ENCODE measurements at regions not wholly inside any gene's neighbourhood (a gene's known extent, or its start where the extent isn't known, plus 50 kb on each side); places are given as distances from the start of the nearest gene placed in this dataset.
"Not testable (repeated sequence)": the region's sequence is repeated elsewhere in the genome, so short reads cannot be mapped to it uniquely, and the experiment has no call there.

DNA sequence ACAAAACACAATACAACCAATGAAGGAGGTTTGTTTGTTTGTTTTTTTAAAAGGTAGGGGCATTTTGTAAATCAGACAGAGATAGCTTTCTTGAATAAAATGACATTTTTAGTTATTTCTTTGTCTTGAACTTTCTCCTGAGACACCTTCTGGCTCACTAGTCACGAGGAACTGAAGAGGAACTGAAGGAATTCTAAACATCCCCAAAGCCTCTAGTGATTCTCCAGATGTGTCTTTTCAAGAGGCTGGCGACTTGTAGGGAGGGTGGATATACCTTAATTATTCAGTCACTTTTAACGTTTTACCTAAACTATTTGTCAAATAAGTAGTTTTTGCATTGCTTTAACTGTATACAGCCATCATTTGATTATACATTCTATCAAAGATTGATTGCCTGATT lies 211.2 kb upstream of the LRIG3 start:
- FAIRE-seq, result no peak

DNA sequence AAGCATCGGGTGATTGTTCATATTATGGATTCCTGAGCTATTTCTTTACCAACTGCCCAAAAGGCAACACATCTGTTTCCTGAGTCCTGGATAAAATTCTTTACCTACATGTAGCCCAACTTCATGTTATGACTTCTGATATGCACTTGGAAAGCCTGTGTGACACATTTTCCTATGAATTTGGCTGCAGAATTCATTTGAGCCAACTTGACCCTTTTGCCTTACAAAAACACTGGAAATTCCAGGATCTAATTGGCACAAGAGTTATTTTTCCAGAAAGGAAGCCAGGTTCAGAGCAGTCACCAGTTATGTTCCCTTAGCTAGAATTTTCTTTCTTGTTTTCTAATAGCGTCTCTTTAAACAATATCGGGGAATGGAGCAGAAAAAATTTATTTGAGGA lies 202.5 kb upstream of the LRIG3 start:
- FAIRE-seq, result no peak

DNA sequence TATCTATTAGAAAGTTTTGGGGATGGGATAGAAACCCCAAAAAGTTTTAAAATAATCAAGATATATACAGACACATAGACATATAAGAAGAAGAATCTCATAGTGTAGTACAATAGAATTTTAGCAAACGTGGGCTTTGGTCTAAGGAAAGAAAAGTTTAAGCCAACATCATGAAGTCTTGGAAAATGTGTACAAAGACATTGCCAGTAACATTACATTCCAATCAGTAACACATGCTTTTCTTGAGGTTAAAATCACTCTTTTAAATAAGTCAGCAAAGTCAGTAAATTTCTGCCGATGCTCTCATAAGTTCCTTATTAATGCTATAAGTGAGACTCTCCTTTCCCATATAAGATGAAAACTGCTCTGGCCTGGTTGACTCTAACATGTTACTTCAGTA lies 201.1 kb upstream of the LRIG3 start:
- no peak for FAIRE-seq

DNA sequence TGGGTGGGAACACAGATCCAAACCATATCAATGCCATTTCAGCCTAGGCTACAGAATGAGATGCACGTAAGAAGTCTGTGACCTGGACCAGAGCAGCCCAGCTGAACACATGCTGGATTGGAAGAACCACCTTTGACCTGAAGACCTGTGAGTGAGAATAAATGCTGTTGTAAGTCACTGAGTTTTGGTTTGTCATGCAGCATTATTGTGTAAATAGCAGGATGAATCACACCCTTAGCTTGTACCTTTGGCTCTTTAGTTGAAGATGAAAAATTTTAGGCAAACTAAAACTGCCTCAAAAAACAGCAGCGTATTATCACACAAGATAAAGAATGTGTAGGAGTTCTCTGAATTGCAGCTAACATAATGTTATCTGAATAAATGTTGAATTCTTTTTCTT lies 199.4 kb upstream of the LRIG3 start:
- no peak for FAIRE-seq

DNA sequence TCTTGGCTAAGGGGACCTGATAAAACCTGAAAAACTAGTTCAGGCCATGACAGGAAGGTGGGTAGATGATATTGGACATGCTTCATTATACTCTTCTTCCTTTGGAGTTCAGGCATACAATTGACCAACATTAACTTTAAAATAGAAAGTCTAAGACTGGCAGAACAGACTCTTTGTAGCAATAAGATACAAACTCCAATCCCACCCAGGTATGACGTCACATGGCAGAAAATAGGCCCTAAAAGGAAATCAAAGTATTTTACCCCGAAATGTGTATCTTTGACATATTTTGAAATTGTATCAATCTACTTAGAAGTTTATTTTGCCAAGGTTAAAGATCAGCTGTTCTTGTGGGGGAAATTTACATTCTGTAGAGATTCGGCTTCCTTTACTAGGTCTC lies 198.1 kb upstream of the LRIG3 start:
- FAIRE-seq, result no peak

DNA sequence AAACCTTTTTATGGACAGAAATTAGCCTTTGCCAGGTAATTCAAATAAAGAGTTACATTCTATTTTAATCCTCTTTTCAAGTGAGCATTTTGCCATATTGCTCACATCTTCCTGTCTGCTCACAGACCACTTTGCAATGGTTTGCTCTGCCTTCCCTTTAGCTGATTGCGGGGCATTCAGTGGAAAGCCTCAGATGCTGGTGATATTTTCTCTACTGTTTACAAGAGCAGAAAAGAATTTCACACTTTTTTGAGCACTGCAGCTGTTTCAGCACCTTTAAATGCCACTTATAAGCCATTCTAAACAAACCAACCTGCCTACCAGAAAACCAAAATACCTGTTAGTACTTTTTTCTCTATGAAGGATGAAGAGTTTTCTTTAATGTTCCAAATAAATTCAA lies 195.7 kb upstream of the LRIG3 start:
- FAIRE-seq, result no peak

DNA sequence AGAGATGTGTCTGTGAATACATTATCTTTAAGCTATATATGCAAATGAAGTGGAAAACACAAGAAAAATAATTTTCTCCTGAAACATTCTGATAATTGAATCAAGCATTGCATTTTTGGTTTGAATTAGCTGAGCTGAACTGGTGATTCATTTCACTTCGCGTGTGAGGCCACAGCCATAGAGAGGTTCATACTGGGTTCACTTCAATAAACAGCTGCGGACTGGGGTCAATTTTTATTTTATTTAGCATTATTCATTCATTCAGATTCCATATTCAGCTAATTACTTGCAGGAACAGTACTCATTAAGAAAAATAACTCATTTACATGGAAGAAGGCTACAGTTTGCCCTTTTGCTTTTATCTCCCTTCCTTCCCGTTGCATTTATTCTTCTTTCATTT lies 195.2 kb upstream of the LRIG3 start:
- no peak for FAIRE-seq

DNA sequence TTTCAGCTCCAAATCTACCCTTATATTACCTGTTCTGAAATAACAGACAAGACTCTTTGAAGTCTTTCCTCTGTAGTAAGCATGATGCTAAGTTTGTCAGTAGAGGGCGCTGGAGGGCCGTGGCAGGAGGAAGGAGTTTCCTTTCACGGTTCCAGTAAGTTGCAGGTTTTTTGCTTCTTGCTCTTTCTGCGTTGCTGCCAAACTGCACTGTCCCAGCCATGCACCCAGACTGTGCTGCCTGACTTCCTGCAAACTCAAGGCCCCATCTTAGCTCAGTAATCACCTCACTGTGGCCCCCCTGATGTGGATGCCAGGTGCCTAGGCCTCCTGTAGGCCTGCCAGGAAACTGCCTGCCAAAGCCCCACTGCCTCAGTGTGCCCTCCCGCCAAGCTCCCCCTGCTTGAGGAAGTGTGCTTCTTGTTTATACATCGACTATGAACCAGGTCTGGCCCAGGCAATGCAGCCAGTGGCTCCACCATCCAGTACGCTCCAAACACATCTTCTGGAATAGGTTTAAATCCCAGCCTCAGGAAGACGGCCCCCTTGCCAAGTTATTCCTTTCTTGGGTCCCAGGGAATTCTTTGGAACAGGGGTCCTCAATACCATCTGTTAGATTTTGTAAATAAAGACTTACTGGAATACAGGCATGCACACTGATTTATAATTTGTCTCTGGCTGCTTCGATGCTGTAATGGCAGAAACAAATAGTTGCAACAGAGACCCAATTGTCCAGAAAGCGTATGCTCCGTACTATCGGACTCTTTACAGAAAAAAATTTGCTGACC lies 193.7 kb upstream of the LRIG3 start:
- FAIRE-seq, result no peak

DNA sequence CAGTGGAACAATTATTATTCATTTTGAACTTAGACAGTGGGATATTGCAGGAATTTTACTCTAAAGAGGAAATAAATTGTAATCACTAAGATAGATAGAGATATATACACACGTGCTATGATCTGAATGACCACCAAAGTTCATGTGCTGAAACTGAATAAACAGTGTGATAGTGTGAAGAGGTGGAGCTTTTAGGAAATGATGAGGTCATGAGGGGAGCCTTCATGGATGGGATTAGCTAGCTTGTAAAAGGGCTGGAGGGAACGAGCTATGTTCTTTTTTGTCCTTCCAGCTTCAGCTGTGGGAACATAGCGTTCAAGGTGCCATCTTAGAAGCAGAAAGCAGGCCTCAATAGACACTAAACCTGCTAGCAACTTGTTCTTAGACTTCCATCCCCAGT lies 191.5 kb upstream of the LRIG3 start:
- FAIRE-seq, result no peak

DNA sequence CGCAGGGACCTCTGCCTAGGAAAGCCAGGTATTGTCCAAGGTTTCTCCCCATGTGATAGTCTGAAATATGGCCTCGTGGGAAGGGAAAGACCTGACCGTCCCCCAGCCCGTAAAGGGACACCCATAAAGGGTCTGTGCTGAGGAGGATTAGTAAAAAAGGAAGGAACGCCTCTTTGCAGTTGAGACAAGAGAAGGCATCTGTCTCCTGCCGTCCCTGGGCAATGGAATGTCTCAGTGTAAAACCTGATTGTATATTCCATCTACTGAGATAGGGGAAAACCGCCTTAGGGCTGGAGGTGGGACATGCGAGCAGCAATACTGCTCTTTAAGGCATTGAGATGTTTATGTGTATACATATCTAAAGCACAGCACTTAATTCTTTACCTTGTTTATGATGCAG lies 188.2 kb upstream of the LRIG3 start:
- FAIRE-seq, result not testable (repeated sequence)

DNA sequence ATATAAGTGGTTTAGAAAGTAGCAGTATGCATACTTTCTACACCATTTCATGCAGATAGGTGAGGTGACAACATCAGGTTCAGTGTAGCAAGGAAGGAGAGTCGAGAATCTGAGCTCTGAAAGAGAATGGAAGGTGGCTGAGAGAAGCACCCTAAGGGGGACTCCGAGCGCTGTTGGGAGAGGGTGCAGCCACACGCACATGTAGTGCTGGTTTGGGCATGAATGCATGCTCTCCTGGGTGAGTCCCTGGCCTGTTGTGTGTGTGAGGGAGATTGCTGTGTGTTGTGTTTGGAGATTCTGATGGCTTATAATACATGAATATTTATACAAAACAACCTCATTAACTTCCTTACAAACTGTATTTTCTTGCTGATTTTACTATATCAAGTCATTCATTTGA lies 180.3 kb upstream of the LRIG3 start:
- no peak for FAIRE-seq

DNA sequence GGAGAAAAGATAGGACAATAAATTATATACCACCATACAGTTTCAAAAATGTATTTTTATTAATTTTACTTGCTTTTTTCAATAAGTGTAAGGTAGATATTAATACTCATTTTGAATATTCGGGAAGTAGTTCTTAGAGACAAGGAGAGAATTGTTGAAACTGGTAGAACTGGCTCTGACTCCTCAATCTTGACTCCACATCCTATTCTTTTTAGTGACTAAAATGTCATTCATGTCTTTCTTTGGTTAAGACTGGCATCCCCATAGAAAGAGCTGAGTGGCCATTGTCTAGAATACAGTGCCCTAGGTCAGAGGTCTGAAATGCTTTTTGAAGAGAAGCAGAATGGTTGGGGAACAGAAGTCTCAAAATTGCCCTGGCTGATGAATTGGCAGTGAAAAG lies 177.6 kb upstream of the LRIG3 start:
- no peak for FAIRE-seq

DNA sequence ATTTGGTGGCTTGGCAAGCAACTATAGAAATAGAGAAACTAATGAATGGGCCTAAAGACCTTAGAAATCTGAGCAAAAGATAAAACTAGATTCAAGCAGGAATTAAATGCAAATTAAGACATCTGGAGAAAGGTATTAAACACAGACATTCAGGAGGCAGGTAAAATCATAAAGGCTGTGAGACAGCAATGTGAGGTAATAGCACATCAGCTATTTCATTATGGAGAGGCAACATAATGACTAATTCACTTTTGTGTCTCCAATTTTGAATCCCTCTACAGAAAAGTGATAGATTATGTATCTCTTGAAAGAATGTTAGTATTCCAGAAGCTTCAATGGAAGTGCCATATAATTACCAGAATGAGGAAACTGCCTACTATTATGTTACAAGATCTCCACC lies 175.9 kb upstream of the LRIG3 start:
- FAIRE-seq, result no peak

DNA sequence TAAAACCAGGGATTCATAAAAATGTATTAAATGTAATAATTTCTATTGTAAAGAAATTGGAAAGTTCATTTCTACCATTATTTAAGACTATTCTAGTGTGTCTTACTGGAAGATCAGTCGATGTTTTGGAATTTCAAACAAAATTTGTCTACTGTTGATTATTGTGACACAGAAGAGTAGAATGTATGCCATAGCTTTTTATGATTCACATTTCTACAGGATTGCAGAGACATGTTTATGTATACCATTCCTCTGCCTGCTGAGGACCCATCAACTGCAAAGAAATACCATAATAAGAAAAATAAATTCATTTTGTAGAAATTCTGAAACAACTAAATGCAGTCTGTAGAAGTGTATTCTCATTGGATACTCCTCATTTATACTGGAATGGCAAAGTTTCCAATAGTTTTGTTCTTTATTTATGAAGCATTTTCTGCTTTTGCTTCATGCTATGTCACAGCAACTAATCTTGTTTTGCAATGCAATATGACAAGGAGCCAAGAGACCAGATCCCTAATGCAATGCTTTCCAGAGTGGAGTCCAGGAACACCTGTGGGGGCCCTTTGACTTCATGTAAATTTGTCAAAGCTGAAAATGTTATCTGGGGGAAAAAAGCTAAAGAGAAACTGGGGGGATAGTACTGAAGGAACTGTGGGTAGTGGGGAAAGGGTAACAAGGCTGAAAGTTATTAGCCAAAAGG lies 172.9 kb upstream of the LRIG3 start:
- no peak for FAIRE-seq

DNA sequence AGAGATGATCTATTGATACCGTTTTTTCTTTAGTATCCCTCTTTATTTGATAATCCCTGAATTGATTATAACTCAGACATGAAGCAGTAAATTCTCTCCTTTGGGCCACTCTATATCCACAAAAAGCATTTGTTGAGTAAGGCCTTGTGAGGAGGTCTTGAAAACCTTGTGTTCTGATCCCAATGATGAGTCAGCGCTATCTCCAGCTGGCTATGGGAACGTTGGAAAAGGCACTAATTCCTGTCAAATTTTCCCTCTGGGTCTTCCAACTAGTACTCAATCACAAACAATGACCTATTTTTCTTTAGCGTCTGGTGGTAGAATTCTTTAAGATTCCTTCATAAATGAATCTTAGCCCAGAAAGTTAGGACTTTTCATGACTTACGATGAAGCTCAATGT lies 168.4 kb upstream of the LRIG3 start:
- no peak for FAIRE-seq

DNA sequence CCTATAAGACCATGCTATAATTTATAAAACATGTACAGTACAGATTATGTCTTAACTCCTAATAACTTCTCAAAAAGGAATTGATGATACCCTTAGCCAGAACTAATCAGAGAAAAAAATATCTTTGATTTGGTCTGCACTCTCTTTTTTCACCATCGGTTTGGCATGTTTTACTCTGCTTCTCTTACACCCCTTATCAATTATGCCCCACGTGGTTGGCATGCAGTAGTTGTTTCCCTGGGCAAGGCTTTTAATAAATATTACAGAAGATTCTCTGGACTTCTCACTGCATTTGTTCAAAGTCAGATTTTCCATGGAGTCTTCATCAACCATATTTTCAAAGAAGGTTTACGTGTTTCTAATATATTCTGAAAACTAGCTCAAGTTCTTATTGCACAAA lies 167.4 kb upstream of the LRIG3 start:
- FAIRE-seq, result no peak

DNA sequence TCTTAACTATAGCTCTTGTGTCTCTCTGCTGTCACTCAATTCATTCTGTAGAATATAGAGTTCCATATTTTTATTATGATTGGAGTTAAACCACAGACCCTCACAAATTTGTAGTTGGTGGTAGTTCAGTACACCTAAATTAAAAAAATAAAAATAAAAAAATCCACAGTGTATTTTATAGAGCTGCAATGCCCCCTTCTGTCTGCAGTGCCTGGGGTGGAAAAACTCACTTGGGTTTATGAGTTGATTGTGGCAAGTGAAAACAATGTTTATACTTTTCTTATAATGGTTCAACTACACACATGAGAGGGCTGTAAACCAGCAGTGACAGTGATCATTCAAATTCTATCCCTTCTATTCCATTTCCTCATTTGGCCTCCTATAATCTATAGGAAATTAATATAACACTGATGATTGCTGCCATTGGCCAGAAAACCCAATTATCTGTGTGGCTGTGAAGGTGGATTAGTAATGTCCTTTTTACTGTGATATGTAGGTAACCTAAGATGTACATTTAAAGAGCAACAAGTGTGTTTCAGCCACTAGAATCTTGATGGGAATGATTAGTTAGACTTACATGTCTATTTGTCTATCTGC lies 166.9 kb upstream of the LRIG3 start:
- FAIRE-seq, result no peak

DNA sequence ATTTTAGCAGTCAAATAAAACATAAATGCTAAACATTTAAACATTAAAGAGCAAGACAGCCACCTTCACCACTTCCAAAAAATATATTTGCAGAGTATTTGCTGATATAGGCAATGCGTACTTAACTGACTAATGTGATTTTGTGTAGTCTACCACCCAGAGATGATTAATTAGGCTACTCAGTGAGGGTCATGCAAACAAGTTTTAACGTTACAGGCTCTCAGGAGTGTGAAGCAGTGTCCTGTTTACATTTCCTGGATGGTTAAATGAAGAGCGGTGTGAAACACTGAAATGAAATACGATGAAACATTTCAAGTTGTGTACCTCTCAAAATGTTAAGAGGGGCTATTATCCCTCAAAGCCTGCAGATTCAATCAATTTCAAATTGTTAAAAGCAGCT lies 165.8 kb upstream of the LRIG3 start:
- no peak for FAIRE-seq

DNA sequence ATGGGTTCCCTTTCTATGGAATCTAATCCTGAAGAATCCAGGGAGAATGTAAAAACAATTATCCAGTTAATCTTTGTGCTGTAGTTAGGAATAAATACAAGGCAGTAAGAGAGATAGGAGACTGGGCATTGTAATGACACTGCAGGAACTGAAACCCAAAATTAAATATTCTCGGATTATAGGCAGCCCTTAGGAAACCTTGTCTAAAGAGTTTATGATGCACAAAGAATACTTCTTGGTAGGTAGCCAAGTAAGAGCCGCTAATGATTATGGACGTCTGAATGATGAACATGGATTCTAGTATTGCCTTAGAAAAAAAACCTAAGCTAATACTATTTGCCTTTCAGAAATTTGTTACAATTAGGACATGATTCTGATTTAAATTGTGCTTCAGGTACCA lies 165.4 kb upstream of the LRIG3 start:
- FAIRE-seq, result no peak

DNA sequence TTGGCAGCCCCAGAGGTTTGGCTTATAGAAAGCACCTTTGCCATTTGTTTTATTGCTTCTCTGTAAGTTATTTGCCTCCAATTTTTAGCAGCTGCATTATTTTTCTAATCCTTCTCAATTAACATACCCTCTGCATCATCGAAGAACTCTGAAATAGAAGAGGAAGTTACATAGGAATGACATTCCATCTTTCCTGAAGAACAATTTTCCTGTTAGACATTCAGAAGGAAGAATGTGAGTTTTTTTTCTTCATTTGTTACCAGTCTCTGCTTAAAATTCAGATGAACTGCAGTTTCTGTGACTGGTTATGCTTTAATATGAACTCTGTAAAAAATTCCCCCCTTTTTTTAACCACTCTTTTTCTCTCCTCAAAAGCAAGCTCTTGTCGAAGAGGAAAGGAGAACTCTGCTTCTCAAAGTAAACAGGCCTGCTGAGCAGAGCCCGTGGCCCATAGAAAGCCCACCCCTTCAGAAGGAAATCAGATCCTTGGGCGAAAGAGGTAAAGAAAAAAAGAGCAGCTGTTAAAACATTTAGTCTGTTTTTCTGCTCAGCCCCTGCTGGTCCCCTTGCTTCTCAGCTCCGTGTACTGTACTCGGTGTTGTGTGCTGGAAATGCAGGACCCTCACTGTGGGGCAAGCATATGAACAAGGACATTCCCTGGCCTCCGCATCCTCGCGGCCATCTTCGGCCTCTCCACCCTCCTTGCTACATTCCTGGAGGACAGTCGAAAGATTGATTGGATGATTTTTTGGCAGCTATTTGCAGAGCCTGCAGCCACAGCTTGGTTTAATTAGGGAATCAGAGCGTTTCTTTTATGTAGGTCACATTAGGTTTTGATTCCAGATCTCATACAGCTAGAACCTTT lies 164.4 kb upstream of the LRIG3 start:
- no peak for FAIRE-seq

DNA sequence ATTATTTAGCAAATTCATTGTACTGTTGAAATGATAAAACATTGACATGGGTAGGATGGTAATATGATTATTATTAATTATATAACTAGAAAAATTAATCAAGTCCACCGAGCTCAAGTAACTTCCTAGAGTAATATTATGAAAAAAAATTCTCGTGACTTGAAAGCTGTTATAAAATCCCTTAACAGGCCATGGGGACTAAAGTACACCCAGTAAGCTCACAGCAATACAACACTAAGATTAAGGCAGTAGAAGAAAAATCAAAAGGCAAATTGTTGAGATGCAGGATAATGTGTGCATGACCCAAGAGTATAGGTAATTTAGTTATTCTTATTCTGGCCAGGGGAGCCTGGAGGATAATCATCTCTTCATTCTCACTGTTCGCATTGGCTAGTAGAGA lies 162.6 kb upstream of the LRIG3 start:
- no peak for FAIRE-seq

DNA sequence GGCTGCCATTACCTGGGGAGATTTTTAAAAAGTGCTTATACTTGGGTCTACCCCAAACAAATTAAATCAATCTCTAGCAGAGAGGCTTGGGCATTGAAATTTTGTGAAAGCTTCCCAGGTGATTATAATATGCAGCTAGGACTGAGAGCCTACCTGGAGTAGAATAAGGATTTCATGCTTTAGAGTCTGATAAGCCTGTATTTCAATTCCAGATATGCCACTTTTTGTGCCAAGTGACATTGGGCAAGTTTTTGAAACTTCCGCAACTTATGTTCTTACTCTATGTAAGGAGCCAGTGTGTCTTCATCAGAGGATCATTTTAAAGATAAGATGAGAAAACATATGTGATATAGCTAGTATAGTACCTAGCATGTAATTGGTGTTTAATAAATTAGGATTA lies 159.8 kb upstream of the LRIG3 start:
- no peak for FAIRE-seq

DNA sequence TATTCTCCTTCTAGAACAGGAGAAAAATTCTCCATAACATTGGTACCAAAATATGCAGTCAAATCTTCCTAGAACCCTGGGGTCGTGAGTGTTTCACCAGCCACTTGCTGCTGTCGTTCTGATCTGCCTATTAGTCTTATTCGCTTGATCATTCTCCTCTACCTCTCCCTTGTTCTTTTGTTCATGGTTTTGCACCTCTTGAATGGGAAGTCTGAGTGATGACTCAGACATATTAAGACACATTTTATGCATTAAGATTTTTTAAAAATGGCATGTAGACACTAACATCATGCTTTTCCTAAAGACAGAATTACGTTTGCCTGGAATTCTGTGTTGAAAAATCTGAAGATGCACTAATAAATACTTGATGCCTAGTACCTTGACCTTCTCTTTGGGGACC lies 159.2 kb upstream of the LRIG3 start:
- no peak for FAIRE-seq

DNA sequence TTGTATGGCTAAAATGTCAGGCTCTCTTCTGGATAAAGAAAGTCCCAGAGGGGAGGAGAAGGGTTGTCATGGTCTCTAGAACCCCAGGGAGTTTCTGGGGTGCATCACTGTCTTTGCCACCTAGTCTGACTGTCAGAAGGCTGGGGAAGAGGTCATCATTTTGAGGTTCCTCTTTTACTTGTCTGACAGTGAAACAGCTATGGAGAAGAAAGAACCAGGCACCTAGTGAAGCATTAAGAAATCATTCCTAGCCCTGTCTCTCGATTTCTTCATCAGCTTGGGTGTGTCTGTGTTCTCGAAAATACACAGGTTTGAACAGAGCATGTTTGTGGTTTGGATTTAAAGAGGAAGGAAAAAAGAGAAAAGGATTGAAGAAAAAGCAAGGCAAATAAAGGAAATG lies 158.7 kb upstream of the LRIG3 start:
- FAIRE-seq, result no peak

All from G401.6 (cell line).